MCF 10A (cell line): ENCODE measurements at regions not wholly inside any gene's neighbourhood (a gene's known extent, or its start where the extent isn't known, plus 50 kb on each side); places are given as distances from the start of the nearest gene placed in this dataset.

Experiments used
- BruUV-seq: library from RNA; stranded (reverse); fragments of 400-500 nt; replicated peaks from 2 replicates; lab custom pipeline; 2021; lab: Mats Ljungman, UMichigan
- CTCF ChIA-PET: fragments of 300-600 bp; sonication (Branson Sonifier 250); formaldehyde crosslinking; extraction: SDS; loops from one replicate; lab custom pipeline; 2021; ENCODE audit warnings: antibody characterized with exemption, inconsistent platforms; lab: Yijun Ruan, JAX
- POLR2A ChIA-PET: fragments of 300-600, 350-650 bp; sonication (Branson Sonifier 250); formaldehyde crosslinking; extraction: SDS; loops from one replicate; lab custom pipeline; 2020; ENCODE audit warnings: antibody characterized with exemption, inconsistent platforms; lab: Yijun Ruan, JAX
- DNase-seq: peaks from one replicate; pipeline ENCODE4 v3.0.0-alpha.2; 2018; ENCODE audit not compliant: unreplicated experiment
- H3K27ac Mint-ChIP-seq: one replicate; pipeline ENCODE4 v1.8.0; 2022; ENCODE audit warnings: mild to moderate bottlenecking, low read depth, mixed read lengths; ENCODE audit not compliant: unreplicated experiment
- H3K27me3 Mint-ChIP-seq: one replicate; pipeline ENCODE4 v1.8.0; 2022; ENCODE audit warnings: mixed read lengths; ENCODE audit not compliant: insufficient read depth, unreplicated experiment
- H3K36me3 Mint-ChIP-seq: one replicate; pipeline ENCODE4 v1.8.0; 2022; ENCODE audit warnings: mild to moderate bottlenecking, moderate library complexity, mixed read lengths; ENCODE audit not compliant: insufficient read depth, unreplicated experiment
- H3K4me1 Mint-ChIP-seq: one replicate; pipeline ENCODE4 v1.8.0; 2022; ENCODE audit warnings: mixed read lengths; ENCODE audit not compliant: insufficient read depth, unreplicated experiment
- H3K4me3 Mint-ChIP-seq: one replicate; pipeline ENCODE4 v1.8.0; 2022; ENCODE audit warnings: mild to moderate bottlenecking, moderate library complexity, mixed read lengths; ENCODE audit not compliant: unreplicated experiment
- H3K9me3 Mint-ChIP-seq: one replicate; pipeline ENCODE4 v1.8.0; 2022; ENCODE audit warnings: mixed read lengths; ENCODE audit not compliant: unreplicated experiment
- intact Hi-C: fragments of 100-400 bp; cut with micrococcal nuclease; formaldehyde crosslinking; loops from 2 replicates; pipeline ENCODE4 v1.14.1; 2022
- TF ChIP-seq, protein P1 (sequence below): fragments of 200-600 bp; IDR thresholded peaks from one replicate; pipeline ENCODE4 v1.8.0; 2022; ENCODE audit warnings: antibody characterized with exemption, mild to moderate bottlenecking; ENCODE audit not compliant: unreplicated experiment

DNA sequence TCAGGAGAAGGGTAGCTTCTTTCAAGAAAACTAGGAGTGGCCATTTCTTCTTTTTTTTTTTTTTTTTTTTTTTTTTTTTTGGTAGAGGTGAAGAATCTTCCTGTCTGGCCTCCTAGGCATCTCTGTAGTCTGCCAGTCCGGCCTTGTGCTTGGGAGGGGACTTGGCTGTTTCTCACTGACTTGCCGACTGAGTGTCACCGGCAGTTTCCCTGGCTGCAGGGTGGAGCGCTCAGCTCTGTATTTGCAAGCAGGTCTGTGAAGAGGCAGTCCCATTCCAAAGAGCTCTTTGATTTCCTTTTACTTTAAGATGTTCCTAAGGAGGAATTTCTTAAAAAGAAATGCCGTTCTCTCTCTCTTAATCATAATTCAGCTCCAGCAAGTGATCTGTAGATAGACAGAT lies 212.6 kb downstream of the ADRA2A start:
- H3K36me3 Mint-ChIP-seq = no peaks in the 10 kb centered on the region
- DNase-seq = no peak
- H3K4me3 Mint-ChIP-seq = no peak overlapping the region
- intact Hi-C loops = no loop called here
- H3K27ac Mint-ChIP-seq = no peak overlapping the region
- no TSS peak for BruUV-seq
- no peaks in the 10 kb centered on the region for H3K4me1 Mint-ChIP-seq
- CTCF ChIA-PET = interaction anchor here (0.6 to 1.8 kb wide), 6 partner anchors 9 to 1068 kb away, joined by 3 to 5 read pairs (median 3); no protein-coding TSS in a partner anchor
- TF ChIP-seq, protein P1, sequence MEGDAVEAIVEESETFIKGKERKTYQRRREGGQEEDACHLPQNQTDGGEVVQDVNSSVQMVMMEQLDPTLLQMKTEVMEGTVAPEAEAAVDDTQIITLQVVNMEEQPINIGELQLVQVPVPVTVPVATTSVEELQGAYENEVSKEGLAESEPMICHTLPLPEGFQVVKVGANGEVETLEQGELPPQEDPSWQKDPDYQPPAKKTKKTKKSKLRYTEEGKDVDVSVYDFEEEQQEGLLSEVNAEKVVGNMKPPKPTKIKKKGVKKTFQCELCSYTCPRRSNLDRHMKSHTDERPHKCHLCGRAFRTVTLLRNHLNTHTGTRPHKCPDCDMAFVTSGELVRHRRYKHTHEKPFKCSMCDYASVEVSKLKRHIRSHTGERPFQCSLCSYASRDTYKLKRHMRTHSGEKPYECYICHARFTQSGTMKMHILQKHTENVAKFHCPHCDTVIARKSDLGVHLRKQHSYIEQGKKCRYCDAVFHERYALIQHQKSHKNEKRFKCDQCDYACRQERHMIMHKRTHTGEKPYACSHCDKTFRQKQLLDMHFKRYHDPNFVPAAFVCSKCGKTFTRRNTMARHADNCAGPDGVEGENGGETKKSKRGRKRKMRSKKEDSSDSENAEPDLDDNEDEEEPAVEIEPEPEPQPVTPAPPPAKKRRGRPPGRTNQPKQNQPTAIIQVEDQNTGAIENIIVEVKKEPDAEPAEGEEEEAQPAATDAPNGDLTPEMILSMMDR = no peak
- POLR2A ChIA-PET = no interaction called here
- H3K27me3 Mint-ChIP-seq = no peaks in the 10 kb centered on the region
- no peaks in the 10 kb centered on the region for H3K9me3 Mint-ChIP-seq

DNA sequence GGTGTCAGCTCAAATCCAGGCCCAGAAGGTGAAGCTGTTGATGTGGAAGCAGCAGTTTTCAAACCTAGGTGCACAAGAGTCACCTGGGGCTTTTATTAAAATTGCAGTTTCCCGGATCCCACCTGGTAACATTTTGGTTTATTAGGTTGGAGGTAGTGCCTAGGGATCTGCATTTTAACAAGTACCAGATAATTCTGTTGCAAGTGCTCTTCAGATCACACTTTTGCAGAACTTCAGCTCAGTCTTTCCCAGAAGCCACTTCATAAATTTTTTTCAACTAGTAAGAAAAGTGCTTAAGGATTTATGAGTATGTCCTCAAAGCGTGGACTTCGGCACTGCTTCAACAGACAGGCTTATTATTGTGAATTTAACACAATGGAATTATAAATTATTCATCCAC lies 213.8 kb downstream of the ADRA2A start:
- no peaks in the 10 kb centered on the region for H3K9me3 Mint-ChIP-seq

DNA sequence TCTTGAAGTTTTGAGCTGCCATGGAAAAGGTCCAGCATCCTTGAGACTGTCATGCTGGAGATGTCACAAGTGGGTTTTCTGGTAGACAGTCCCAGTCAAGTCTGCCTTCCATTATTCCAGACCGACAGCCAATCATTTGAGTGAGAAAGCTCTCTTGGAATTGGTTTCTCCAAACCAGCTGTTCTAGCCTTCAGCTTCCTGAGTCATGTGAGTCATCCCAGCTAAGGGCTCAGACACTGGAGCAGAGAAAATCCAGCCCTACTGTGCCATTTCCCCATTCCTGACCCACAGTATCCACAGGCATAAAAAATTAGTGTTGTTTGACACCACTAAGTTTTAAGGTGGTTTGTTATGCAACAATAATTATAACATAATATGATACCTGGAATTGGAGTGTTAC lies 219.0 kb downstream of the ADRA2A start:
- ChIA-PET CTCF (interaction anchor here (0.6 kb wide), 1 partner anchor 727 kb away, joined by 3 read pairs; no protein-coding TSS in a partner anchor), POLR2A (no interaction called here)
- intact Hi-C loops = no loop called here
- Mint-ChIP-seq H3K27me3 (no peaks in the 10 kb centered on the region), H3K27ac (no peak overlapping the region), H3K4me1 (no peaks in the 10 kb centered on the region), H3K36me3 (no peaks in the 10 kb centered on the region), H3K4me3 (no peak overlapping the region), H3K9me3 (no peaks in the 10 kb centered on the region)
- no TSS peak for BruUV-seq
- TF ChIP-seq, protein P1 = no peak
- DNase-seq = no peak

More for the DNA sequence above, 213.8 kb downstream of the ADRA2A start:
- no peak overlapping the region for H3K4me3 Mint-ChIP-seq
- DNase-seq = no peak
- intact Hi-C loops = no loop called here
- no TSS peak for BruUV-seq
- CTCF ChIA-PET = interaction anchor here (0.5 to 1.8 kb wide), 4 partner anchors 10 to 826 kb away, joined by 3 to 5 read pairs (median 4); no protein-coding TSS in a partner anchor
- TF ChIP-seq, protein P1 = no peak
- POLR2A ChIA-PET = interaction anchor here (1.2 kb wide), 1 partner anchor 8 kb away, joined by 3 read pairs; no protein-coding TSS in a partner anchor
- no peaks in the 10 kb centered on the region for H3K27me3 Mint-ChIP-seq
- H3K36me3 Mint-ChIP-seq = no peaks in the 10 kb centered on the region
- H3K4me1 Mint-ChIP-seq = no peaks in the 10 kb centered on the region
- H3K27ac Mint-ChIP-seq = no peak overlapping the region

DNA sequence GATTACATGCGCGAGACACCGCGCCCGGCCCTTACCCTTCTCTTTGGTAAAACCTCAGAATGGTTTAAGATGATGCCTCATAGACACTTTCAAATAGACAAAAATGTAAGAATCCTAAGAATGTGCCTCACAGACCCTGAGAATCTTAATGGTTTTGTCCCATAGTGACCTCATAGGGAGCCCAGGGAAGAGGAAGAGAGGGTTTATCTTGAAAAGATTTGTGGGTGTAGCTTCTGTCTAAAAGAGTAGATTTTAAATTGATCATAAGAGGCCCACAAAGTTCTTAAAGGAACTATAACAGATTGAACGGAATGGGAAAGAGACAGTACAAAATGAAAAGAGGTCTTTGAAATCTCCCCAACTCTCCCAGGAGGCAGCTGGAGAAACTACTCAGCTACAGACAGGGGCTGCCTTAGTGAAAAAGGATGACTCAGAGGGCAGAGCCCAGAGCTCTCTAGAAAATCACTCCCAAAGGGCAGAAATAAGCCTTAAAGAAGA lies 220.6 kb downstream of the ADRA2A start:
- ChIA-PET POLR2A (no interaction called here), CTCF (interaction anchor here (1.8 kb wide), 1 partner anchor 221 kb away, joined by 4 read pairs; the partner anchor contains the start of gene ADRA2A)
- Mint-ChIP-seq H3K9me3 (no peaks in the 10 kb centered on the region), H3K36me3 (no peaks in the 10 kb centered on the region), H3K27me3 (no peaks in the 10 kb centered on the region), H3K27ac (no peak overlapping the region), H3K4me3 (no peak overlapping the region), H3K4me1 (no peaks in the 10 kb centered on the region)
- intact Hi-C loops = no loop called here
- peak; percentile 13 for DNase-seq
- no TSS peak for BruUV-seq
- TF ChIP-seq, protein P1 = no peak
